SH-SY5Y (cell line): ENCODE measurements at regions not wholly inside any gene's neighbourhood (a gene's known extent, or its start where the extent isn't known, plus 50 kb on each side); places are given as distances from the start of the nearest gene placed in this dataset.

Source experiments
- GATA2 ChIP-seq: IDR thresholded peaks from 2 replicates; pipeline ENCODE4 v1.6.1; 2011; ENCODE audit warnings: mild to moderate bottlenecking, low read depth, low read length
- GATA3 ChIP-seq: IDR thresholded peaks from 2 replicates; pipeline ENCODE4 v1.6.1; 2011; ENCODE audit warnings: low read depth, mild to moderate bottlenecking, low read length, moderate library complexity

DNA sequence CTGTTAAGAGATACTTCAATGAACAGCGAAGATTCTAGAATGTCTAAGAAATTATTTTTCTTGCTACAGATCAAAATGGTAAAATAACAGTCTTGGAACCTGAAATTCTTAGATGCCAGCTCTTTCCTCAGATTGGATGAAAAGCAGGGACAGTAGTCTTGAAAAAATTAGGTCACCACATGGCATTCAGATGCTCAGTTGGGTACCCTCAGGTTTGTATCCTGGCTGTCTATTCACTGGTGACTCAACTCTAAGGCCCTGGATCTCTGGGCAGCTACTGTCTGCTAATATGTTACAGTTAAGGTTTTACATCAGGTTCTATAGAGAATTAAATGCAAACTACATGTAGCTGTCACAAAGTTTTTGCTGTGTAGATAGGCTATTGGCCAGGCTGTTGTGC is 528.9 kb upstream of the ADAMTS5 start:
- no peak for TF ChIP-seq GATA2
- TF ChIP-seq GATA3: no peak

DNA sequence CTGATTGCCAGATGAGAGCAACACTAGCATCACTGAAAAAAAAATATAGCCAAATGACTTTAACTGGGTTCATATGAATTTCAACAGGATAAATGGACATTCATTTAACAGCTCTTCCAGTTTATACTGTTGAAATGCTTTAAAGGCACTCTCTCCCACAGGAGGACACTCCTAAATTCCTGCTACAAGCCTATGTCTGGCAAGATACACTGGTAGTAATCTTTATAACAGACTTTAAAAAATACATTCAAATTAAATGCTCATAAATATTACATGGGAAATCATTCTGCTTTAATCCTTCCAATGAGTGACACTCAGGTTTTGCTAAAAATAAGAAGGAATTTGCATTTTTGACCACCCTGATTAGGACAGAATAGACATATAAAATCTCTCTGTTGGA is 526.7 kb upstream of the ADAMTS5 start:
- TF ChIP-seq GATA3: no peak
- TF ChIP-seq GATA2: no peak

DNA sequence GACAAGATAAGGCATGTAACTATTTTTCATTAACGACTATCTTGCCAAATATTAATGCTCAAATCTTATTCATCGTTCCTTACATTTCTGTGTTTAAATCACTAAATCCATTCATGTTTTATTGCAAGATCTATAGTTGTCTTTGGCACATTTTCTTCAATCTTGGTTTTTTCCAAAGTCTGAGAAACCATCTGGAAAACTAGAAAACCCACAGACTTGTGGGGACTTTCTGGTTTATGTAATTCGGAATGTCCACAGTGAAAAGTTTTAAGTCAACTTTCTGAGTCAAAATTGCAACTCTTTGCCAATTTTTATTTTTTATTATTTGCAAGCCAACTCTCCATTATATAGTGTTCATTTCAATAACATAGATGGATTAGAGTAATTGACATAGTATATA is 520.8 kb upstream of the ADAMTS5 start:
- TF ChIP-seq GATA2 (no peak), GATA3 (no peak)

DNA sequence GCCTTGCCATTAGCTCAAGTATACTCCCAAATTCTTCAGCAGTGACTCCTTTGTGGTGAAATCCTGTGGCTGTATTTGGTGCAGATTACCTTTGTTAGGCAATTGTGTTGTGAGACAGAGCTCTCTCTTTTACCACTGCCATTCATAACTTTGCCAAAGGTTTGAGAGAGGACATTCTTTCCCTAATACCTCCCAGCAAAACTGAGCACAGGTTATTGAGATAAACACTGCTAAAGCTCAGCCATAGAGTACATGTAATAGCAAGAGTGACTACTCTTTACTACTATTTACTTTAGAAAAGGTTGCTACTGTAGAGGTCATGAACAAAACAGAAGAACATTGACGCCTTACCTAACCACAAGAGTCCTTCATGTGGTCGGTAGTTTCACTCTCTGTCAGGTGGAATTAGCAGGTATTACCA is 514.0 kb upstream of the ADAMTS5 start:
- TF ChIP-seq GATA3 (no peak), GATA2 (no peak)

DNA sequence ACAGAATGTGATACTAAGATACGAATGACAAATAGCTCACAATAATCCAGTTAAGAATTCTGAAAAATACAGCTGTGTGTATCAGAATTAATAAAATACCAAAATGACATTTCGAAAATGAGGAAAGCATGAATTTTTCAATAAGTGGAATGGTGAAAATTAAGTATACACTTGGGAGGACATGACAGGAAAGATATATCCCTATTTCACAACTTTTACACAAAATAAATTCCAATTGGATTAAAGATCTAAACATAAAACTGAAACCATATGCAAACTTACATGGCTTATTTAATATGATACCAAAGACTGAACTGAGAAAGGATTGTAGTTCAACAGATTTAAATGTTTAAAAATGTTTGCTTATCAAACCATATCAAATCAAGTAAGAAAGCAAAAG is 510.4 kb upstream of the ADAMTS5 start:
- TF ChIP-seq GATA3: no peak
- TF ChIP-seq GATA2: no peak

DNA sequence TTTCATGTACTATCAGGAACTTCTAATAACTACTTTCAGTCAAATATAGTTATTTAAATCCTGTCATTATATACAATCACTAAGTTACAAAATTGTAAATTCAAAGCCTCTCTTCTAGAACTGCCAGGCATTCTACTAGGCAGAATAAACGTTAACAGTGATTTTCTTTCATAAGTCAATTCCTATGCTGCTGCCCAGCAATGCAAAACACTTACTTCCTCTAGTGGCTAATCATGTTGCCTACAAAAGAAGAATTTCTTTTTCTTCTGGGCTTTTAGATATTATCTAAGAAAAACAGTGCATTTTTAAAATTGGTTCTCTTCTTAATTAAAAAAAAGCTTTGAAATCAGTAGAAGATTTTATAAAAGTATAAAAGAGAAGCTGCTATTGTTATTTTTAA is 509.8 kb upstream of the ADAMTS5 start:
- no peak for TF ChIP-seq GATA2
- TF ChIP-seq GATA3: no peak

DNA sequence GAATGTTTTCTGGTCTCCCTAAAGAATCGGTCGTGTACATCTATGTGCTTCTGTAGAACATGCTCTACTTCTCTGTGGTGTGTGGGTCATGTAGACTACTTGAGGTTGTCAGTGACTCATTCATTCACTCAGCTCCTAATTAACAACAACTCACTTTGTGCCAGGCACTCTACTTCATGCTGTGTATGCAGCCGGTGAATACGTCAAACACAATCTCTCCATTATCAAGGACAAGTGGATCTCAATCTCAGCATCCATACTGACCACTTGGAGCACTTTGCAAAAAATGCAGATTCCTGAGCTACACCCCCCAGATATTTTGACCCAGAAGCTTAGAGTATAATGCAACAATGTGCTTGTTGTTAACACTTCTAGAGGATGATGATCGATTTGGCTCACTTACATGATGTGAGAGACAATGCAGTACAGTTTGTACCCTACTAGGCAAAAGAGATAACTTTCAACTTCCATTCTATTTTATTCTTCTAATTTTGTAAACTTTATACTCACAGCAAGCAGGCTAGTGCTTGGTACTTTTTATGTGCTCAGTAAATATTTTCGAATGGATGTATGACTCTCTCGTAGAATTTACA is 508.6 kb upstream of the ADAMTS5 start:
- no peak for TF ChIP-seq GATA3
- no peak for TF ChIP-seq GATA2

DNA sequence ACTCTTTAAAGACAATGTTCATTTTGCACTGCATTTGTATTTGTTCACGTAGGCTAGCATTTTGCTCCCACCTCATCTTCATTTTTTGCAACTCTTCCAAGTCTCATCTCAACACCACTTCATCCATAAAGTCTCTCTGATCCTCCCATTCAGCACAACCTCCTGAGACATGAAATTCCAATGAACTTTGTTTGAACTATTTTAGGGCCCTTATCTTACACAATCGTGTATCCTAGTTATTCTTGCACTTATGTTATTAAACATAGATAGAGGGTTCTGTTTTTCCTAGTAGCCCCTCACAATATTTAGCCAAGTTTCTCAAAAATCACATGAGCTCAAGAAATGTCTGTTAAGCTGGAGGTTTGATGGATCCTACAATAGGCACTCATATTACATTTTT is 500.5 kb upstream of the ADAMTS5 start:
- TF ChIP-seq GATA2 (no peak), GATA3 (no peak)

DNA sequence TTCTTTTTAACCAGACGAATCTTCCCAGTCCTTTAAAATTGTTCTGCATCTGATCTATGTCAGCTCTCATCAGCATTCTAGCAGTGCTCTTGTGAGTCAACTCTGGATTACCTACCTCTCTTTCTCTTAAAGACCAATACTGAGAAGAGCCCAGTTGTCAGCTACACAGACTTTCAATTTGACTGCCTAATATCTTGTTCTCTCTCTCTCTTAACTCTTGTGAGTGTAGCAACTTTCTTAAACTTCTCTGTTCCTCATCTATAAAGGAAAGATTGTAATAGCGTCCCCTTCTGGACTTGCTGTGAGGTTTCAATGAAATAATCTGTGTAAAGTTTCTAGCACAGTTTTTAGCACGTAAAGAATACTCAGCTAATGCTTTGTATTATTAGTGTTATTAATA is 499.3 kb upstream of the ADAMTS5 start:
- TF ChIP-seq GATA2 (no peak), GATA3 (no peak)

DNA sequence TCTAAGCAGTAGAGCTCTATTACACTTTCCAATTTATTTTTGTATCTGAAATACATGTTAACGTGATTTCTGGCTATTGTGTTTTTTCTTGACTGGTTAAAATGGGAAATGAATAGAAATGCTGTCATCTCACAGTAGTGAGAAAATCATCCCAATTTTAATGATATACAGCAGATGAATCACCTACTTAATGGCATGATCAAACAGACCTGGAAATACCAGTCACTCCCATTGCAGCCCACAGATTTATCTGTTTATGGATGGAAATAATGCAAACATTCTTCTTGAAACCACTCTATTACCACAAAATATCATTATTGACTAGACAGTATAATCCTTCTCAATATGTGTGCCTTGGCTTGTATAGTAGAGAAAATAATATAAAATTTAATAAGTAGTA is 497.8 kb upstream of the ADAMTS5 start:
- TF ChIP-seq GATA2: no peak
- no peak for TF ChIP-seq GATA3

DNA sequence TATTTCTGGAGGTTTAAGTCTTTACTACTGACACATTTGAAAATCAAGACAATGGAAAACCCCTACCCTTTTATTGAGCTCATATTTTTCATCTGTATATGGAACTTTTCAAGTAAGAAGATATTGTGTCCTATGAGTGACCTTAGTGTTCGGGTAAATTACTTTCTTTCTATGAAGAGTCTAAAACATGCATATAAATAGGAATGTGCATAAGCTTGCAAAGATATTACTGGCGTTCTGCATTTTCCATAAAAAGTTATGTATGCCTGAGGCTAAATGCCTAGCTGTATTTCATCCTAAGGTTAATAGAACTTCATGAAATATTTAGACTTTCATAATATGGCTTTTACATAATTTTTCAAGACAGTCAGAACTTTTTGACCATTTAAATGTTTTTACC is 495.8 kb upstream of the ADAMTS5 start:
- TF ChIP-seq GATA2: no peak
- no peak for TF ChIP-seq GATA3

DNA sequence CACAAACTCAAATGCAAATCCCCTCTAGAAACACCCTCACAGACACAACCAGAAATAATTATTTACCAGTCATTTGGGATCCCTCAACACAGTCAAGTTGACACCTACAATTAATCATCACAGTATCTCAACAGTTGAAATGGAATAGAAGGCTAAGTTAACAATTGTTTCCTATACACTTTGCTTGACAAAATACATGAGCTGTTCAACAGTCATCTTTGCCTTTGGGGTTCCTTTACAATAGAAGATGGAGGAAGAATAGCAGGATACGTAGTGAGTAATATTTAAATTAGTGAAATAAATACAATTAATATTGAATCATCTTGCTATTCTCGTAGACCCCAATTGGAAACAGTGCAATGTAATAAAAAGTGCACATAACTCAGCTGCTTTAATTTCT is 487.3 kb upstream of the ADAMTS5 start:
- TF ChIP-seq GATA2 (no peak), GATA3 (no peak)

DNA sequence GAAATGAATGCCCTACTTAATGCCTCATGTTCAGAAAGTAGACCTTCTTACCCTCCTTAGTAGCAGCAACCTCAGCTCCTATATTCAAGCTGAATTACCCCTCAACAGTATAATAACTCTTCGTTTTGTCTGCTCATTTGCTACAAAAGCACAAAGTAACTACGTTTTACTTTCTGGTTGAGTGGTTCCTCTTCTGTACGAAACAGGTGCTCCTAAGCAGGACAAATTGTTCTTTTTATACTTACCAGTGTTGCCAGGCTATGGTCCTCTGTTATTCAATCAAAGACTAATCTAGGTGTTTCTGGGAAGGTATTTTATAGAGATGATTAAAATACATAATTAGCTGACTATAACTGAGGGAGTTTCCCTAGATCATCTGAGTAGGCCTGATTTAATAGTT is 484.2 kb upstream of the ADAMTS5 start:
- TF ChIP-seq GATA2 (no peak), GATA3 (no peak)

DNA sequence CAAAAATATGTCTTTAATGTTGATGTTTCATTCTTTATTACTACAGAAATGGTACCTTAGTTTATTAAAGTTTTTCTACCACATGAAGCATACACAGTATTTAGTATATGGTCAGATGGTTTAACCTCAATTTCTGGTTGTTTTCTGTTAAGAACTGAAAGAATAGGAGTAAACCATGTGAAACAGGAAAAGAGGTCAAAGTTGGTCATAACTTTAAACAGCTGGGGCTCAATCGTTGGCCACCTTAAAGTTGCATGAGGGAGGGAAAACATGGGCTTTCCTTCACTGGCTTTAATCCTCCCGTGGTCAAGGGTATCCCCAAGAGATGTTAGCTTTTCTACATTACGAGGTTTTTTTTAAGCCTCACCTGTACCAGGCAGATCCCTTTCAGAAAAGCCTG is 483.3 kb upstream of the ADAMTS5 start:
- no peak for TF ChIP-seq GATA2
- TF ChIP-seq GATA3: no peak

DNA sequence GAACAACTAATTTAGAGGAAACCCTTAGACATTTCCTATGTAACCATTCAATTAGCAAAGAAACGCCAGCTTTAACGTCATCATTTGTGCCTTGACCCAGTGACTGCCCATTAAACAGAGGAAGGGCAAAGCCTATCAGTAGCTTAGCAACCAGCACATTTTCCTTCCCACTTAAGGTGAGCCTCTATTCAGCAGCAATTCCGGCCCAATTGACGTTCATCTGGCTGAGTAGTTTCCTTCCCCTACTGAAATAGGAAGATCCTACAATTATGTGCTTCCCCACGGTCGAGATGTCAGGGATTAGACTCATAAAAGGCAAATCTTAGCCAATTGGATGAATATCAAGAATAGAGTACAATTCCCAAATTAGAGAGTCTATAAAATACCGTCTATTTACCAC is 482.1 kb upstream of the ADAMTS5 start:
- TF ChIP-seq GATA3 (no peak), GATA2 (no peak)

DNA sequence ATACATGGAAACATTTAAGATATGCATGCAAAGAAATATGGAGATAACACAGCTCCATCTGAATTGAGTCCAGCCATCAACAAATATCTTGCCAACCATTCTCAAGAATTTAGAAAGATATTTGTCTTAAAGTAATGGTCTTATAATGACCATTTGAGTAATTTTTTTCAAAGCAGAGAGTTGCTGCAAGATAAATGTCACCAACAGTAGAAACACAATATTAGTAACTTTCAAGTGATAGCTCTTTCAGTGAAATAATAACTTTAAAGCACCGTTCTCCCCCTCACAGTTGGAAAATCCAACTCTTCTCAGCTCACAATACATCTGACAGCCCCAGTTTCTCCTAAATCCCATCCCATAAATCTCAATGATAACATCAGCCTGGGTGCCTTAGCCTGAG is 481.0 kb upstream of the ADAMTS5 start:
- TF ChIP-seq GATA2 (no peak), GATA3 (no peak)
